Stimulated activated CD4-positive, alpha-beta T cell treated with anti-CD3 and anti-CD28 coated beads, Interleukin-4, amount 100 ng/mL, for 48 hours (primary cell): ENCODE measurements at regions not wholly inside any gene's neighbourhood (a gene's known extent, or its start where the extent isn't known, plus 50 kb on each side); places are given as distances from the start of the nearest gene placed in this dataset.
"Not testable (repeated sequence)": the region's sequence is repeated elsewhere in the genome, so short reads cannot be mapped to it uniquely, and the experiment has no call there.

ENCODE experiments used
- DNase-seq, 2 donors: peaks; one replicate each; pipeline ENCODE4 v3.0.0-alpha.2; 2020; ENCODE audit warnings: low read depth in 2 of 2

DNA sequence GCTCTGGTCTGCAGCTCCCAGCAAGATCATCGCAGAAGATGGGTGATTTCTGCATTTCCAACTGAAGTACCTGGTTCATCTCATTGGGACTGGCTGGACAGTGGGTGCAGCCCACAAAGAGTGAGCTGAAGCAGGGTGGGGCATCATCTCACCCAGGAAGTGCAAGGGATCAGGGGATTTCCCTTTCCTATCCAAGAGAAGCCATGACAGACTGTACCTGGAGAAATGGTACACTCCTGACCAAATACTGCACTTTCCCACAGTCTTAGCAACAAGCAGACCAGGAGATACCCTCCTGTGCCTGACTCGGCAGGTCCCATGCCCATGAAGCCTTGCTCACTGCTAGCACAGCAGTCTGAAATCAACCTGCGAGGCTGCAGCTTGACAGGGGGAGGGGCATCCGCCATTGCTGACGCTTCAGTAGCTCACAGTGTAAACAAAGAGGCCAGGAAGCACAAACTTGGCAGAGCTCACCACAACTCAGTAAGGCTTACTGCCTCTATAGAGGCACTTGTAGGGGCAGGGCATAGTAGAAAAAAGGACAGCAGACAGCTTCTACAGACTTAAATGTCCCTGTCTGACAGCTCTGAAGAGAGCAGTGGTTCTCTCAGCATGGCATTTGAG is 60.5 kb downstream of the AREG start:
- not testable (repeated sequence) for DNase-seq

DNA sequence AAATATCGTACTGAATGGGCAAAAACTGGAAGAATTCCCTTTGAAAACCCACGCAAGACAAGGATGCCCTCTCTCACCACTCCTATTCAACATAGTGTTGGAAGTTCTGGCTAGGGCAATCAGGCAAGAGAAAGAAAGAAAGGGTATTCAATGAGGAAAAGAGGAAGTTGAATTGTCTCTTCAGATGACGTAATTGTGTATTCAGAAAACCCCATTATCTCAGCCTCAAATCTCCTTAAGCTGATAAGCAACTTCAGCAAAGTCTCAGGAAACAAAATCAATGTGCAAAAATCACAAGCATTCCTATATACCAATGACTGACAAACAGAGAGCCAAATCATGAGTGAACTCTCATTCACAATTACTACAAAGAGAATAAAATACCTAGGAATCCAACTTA is 64.4 kb downstream of the AREG start:
- not testable (repeated sequence) for DNase-seq

DNA sequence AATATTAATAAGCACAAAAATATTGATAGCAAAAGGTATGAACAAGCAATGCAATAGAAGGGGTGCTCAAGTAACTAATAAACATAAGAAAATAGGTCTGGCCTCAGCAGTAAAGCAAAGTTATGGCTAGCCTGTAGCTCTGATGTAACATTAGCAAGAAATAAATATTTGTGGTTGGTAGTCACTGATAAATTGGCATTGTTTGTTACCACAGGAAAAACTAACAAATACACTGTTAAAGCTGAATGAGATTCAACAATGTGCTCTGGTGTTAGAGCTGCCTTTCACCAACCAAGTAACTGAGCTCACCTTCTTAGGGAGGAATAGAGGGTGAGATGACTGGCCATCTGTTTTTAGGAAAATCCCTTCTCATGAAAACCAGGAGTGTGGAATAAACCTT is 71.4 kb downstream of the AREG start:
- DNase-seq = no peak

- no peak for DNase-seq
These were observed 73.1 kb downstream of the AREG start for GRCh38 chr4:74517996-74518395.

- DNase-seq = no peak
These were observed 77.5 kb downstream of the AREG start for GRCh38 chr4:74522251-74522991.

- no peak for DNase-seq
These were observed 78.2 kb downstream of the AREG start for GRCh38 chr4:74523096-74523495.

DNA sequence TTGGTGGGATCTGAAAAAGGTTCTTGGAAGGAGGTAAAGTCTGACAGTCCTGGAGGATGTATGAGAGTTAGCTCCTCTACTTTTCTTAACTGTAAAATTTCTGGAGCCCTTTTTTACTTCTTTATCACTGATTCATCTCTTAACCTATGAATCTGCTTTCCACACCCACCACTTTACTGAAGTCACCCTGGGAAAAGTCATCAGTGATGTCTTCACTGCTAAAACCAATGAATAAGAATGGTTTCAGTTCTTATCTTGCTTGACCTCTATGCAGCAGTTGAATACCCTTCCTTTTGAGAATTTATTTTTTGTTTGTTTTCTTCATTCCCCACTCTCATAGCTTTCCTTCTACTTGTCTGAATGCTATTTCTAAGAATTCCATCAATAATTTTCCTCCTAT is 80.0 kb downstream of the AREG start:
- no peak for DNase-seq

DNA sequence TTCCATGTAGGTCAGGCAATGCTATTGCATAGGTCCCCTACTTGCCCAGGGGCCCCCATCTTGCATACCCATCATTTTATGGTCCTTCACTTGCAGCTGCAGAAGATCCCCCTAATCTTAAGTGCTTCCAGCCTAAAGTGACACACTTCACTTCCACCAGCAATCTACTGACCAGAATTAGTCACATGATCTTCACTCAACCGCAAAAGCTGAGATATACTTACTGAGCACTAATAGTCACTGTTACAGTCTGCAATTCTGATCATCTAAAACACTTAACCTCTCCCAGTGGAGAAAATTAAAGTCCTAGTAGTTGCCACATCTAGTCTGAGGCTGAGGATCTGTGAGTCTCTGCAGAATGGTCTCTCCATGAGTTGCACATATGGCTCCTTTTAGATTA is 82.1 kb downstream of the AREG start:
- DNase-seq = no peak

DNA sequence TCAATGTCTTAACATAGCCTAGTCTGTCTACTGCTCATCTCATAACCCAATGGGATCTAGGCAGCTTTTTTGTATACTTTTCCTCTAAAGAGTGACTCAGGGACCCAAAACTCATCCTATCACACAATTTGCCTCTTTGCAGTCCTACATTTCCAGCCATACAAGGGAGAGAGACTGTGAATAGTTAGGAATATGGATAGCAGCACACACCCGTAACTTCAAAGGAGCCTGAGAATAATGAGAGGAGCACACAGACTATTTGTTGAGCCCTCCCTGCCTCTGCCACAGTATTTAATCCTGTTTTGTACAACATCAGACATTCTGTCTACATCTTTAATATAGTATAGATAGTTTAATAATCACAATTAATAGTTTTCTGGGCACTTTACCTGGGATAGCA is 83.2 kb downstream of the AREG start:
- no peak for DNase-seq

DNA sequence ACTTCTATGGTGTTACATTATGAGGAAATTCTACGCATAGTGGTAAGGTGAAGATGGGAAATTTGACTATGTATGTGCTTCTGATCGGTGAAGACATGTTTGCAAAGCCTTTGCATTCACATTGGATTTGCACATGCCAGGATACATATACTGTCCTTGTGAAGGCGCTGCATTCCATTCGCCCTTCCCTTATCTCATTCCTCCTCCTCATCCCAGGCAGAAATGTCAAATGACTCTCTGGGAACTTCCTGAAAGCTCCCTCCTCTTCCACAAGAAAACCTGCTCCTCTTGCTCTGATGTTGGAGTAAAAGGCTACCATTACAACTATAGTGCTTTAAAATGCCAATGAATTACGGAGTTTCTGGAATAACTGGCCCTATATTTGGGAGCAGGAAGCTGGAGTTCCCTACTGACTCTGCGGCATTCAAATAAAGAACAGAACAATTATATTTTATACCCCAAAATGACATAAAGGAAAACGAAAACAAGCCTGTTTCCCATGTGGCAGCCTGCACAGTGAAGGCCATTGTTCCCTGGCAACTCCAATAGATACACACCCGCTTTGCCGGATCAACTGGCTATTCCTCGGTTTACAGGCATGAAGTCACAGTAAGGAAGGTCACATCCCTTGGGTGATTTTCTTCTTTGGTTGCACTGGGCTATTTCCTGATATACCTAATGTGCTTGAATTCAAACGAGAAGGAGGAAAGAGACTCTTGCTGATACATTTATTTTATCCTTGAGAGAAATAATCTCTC is 84.5 kb downstream of the AREG start:
- no peak for DNase-seq

DNA sequence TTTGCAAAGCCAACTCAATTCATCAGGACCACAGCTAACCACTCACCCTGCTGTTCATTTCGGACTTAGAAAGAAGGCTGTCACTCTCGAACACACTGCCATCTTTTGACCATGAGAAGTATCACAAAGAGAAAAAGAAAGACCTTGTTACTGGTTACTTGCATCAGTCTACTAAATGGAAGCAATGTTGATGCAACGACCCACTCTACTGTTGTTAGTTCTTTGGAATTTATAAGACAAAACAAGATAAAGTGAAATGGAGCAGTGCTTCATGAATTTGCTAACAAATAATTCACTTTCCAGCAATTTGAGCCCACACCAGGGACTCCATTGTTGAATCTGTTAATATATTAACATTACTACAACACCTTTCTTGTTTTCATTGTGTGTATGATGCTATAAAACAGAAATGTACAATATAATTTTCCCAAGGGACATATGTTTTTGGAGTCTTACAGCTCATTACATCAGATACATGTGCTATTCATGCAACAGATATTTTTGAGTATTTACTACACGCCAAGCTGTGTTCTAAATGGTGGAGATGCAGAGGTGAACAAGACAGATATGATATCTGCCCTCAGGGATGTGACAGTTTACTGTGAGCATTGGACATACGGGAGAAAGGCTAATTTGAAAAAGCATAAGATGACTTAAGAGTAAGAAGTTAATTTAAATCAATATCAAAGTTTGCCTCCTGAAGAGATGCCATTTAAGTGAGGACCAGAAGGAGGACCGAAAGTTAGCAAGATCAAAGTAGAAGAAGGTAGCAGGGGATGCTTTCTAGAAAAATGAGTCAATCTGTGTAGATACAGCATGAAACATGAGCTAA is 87.2 kb downstream of the AREG start:
- DNase-seq = no peak

DNA sequence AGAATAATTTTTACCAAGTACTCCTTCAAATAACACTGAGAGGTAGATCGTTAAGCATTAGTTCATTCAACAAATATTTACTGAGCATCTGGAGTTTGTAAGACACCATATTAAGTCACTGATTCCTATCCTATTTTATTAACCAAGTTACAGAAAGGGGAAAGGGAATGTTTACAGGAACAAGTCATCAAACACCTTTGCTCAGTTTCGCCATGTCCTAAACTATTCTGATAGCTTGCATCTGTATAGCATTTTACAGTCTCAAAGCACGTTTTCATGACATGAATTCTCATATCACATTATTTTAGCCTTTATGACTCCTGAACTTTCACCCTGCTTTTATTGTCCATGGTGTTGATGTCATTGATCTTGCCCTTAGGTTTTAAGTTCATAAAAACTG is 89.2 kb downstream of the AREG start:
- DNase-seq = no peak

DNA sequence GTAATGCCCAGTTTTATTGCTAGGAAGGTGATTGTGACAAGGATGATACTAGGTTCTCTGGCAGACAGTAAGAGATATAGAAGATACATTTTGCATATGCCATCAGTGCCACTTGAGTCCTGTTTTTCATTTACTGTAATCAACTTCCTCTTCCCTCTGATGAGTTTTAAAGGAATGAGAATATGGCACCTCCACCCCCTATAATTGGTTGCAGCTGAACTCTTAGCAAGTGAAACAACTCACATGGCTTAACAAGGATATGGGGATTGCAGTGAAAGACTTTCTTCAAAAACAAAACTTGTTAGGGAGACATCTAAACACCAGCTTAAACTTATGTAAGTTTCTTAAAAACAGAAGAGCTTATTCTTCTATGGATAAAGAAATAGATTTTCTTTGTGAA is 90.0 kb downstream of the AREG start:
- DNase-seq = no peak

- no peak for DNase-seq
These were observed 90.6 kb downstream of the AREG start for GRCh38 chr4:74535512-74535911.

DNA sequence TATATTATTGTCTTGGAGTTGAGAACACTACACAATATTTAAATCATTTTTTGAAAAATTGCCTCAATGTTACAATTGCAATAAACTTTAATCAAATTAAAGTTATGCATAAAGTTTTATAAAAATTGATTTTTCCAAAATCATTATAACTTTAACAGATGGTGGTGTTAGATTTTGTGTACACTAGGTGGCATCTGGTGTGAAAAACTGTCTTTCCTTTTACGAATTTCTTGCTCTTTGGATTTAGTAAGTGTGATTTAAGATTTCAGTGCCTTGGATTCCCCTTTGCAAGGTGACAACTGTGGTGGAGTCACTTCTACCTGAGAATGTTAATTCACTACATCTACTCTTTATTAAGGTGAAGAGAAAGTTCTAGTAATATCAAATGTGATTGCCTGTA is 91.6 kb downstream of the AREG start:
- DNase-seq = no peak

DNA sequence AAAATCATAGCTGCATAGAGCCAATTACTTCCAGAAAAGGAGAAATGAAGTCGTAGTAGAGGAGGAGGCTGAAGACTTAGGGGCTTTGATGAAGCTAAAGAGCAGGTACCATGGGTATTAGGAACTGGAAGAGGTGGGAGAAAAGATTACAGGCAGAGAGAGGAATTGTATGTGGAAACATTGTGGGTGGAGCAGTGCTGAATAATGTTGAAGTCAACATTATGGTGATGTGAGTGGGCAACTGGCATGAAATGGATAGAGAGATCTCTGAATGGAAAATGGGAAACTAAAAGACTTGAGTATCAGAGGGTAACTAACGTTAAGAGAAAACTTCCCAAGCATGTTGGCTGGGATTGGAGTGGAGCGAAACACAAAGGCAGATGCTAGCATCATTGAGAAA is 92.5 kb downstream of the AREG start:
- no peak for DNase-seq

DNA sequence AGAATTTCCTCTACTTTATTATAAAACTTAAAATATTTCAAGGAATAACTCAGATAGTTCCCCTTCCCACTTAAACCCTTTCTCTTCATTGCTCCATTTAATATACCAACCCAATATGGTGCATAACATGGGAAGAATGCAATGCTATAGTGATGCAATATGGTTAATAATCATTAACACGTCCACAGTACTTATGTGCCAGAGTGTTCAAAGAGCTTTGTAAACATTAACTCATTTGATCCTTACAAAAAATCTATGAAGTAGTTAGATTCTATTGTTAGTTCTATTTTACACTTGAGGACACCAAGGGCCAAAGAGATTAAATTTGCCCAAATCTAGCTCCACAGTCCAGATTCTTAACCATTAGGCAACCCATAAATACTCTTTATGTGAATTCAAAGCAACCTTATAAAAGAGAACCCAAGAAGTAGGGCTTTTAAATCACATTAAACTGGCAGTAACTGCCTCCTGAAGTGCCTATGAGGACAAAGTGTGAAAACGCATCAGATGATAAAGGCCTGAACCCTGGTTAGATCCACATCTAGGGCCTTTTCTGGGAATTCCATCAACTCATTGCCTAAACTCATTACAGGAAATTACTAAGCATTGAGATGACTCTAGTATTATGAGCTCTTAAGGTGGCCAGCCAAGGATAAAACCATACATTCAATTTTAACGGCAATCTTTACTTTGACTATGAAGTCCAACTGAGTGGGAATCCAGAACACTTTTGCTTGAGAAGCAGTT is 94.3 kb downstream of the AREG start:
- DNase-seq = no peak

DNA sequence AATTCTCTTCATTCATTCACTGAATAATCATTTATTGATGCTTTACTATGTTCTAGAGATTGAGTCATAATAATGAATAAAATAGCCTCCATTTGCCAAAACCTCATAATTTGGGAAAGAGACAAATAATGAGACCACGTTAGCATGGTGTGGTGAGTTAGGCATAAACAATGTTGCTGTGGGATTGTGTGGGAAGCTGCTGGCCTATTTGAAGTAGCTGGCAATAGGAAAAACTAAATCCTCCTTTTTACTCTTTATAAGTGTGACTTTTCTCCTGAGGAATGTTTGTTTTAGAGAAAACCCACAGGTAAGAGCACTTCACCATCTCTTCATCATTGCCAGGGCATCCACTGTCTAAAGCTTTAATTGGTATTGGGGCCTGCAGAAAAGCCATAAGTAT is 95.3 kb downstream of the AREG start:
- no peak for DNase-seq

DNA sequence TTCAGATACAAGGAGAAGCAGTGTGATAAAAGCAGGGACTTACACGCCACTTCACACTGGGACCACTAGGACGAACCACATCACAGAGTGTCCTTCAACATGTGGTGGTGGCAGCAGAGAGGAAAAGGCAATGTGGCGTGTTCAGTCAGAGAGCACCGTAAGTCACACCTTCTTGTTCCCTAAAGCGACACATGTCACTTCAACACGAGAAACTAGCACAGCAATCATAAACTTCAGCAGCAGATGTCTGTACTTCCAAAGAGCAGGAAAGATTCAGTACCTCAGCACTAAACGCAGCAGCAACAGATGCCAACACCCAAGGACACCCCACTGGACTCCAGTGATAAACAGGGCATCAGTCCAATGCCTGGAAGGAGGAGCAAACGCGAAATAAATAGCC is 96.7 kb downstream of the AREG start:
- no peak for DNase-seq

- no peak for DNase-seq
These were observed 98.4 kb downstream of the AREG start for GRCh38 chr4:74543231-74543781.

DNA sequence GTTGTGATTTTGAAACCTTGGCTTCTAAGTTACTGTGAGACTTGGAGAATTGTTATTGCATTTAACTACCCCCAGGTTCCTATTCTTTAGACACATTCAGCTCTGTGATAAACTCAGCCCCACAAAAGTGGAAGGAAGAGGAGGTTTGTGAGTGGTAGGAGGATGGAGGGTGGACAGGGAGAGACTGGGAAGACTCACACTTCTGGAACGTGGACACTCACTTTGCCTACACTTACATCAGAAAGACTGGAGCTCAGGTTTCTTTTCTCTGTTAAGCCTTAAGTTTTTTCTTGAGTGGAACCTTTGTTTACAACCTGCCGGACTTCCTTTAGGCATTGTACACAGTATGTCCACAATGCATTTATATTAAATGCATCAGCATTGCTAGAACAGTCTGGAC is 99.0 kb downstream of the AREG start:
- DNase-seq = no peak
